Ovary (tissue), 1 donor: ENCODE measurements at regions not wholly inside any gene's neighbourhood (a gene's known extent, or its start where the extent isn't known, plus 50 kb on each side); places are given as distances from the start of the nearest gene placed in this dataset. TPM values are rescaled to one million over a fixed set of nuclear protein-coding genes. Genes with fewer than 3 reads are reported as not detected.

ENCODE experiments used
- small RNA-seq: library from RNA; depleted of rRNA; stranded (forward); fragments of <200 nt; gene quantifications from one replicate; pipeline ENCODE3, GENCODE V24; 2016

Small RNA genes lying in the stretch of these regions (small RNA-seq; reads per million reads assigned to genes)
- gene RF00019, result not detected
